ENCODE measurements at regions not wholly inside any gene's neighbourhood (a gene's known extent, or its start where the extent isn't known, plus 50 kb on each side); places are given as distances from the start of the nearest gene placed in this dataset.

GRCh38 chr3:3745693-3746092 lies 53.5 kb upstream of the LRRN1 start:
- H3K4me1 Mint-ChIP-seq (ENCODE audit: low read depth) = no peaks in the 10 kb centered on the region
- POLR2A ChIA-PET = no interaction called here
- DNase-seq = no peak
- intact Hi-C loops (cut with micrococcal nuclease) = no loop called here
- no peak for ATAC-seq
- H3K4me3 Mint-ChIP-seq = no peak overlapping the region
- H3K36me3 Mint-ChIP-seq (ENCODE audit: low read depth) = no peaks in the 10 kb centered on the region
- no peak for TF ChIP-seq CTCF (IDR thresholded peaks at IDR 0.05)
- no peaks in the 10 kb centered on the region for H3K27me3 Mint-ChIP-seq
- no peak overlapping the region for H3K27ac Mint-ChIP-seq
- no peaks in the 10 kb centered on the region for H3K9me3 Mint-ChIP-seq
- CTCF ChIA-PET = no interaction called here

- POLR2A ChIA-PET = no interaction called here
- CTCF ChIA-PET = no interaction called here
- DNase-seq (no peak), ATAC-seq (no peak)
- intact Hi-C loops (cut with micrococcal nuclease) = no loop called here
- Mint-ChIP-seq H3K27me3 (no peaks in the 10 kb centered on the region), H3K9me3 (no peaks in the 10 kb centered on the region), H3K4me3 (no peak overlapping the region), H3K4me1 (ENCODE audit: low read depth) (no peaks in the 10 kb centered on the region), H3K36me3 (ENCODE audit: low read depth) (no peaks in the 10 kb centered on the region), H3K27ac (no peak overlapping the region)
- no peak for TF ChIP-seq CTCF (IDR thresholded peaks at IDR 0.05)
Measured at GRCh38 chr3:3744826-3745225, 54.4 kb upstream of the LRRN1 start.

- H3K27ac Mint-ChIP-seq = no peak overlapping the region
- DNase-seq (no peak), ATAC-seq (no peak)
- intact Hi-C loops (cut with micrococcal nuclease) = no loop called here
- ChIA-PET POLR2A (no interaction called here), CTCF (interaction anchor here (0.8 to 0.9 kb wide), 2 partner anchors 36 to 254 kb away, joined by 3 read pairs; no protein-coding TSS in a partner anchor)
- no peaks in the 10 kb centered on the region for H3K36me3 Mint-ChIP-seq (ENCODE audit: low read depth)
- no peak overlapping the region for H3K4me3 Mint-ChIP-seq
- H3K27me3 Mint-ChIP-seq = no peaks in the 10 kb centered on the region
- H3K4me1 Mint-ChIP-seq (ENCODE audit: low read depth) = no peaks in the 10 kb centered on the region
- TF ChIP-seq CTCF (IDR thresholded peaks at IDR 0.05) = no peak
- no peaks in the 10 kb centered on the region for H3K9me3 Mint-ChIP-seq
Measured at GRCh38 chr3:3743754-3744153, 55.5 kb upstream of the LRRN1 start.

- H3K4me3 Mint-ChIP-seq = no peak overlapping the region
- DNase-seq (no peak), ATAC-seq (no peak)
- TF ChIP-seq CTCF (IDR thresholded peaks at IDR 0.05) = no peak
- no peaks in the 10 kb centered on the region for H3K36me3 Mint-ChIP-seq (ENCODE audit: low read depth)
- POLR2A ChIA-PET = no interaction called here
- no peak overlapping the region for H3K27ac Mint-ChIP-seq
- no peaks in the 10 kb centered on the region for H3K9me3 Mint-ChIP-seq
- no peaks in the 10 kb centered on the region for H3K4me1 Mint-ChIP-seq (ENCODE audit: low read depth)
- intact Hi-C loops (cut with micrococcal nuclease) = no loop called here
- no peaks in the 10 kb centered on the region for H3K27me3 Mint-ChIP-seq
- CTCF ChIA-PET = no interaction called here
Measured at GRCh38 chr3:3740061-3740460, 59.2 kb upstream of the LRRN1 start.

GRCh38 chr3:3739330-3740060 lies 59.7 kb upstream of the LRRN1 start:
- Mint-ChIP-seq H3K36me3 (ENCODE audit: low read depth) (no peaks in the 10 kb centered on the region), H3K9me3 (no peaks in the 10 kb centered on the region), H3K27me3 (no peaks in the 10 kb centered on the region), H3K27ac (no peak overlapping the region), H3K4me1 (ENCODE audit: low read depth) (no peaks in the 10 kb centered on the region), H3K4me3 (no peak overlapping the region)
- intact Hi-C loops (cut with micrococcal nuclease) = no loop called here
- ATAC-seq (no peak), DNase-seq (no peak)
- CTCF ChIA-PET = no interaction called here
- POLR2A ChIA-PET = no interaction called here
- no peak for TF ChIP-seq CTCF (IDR thresholded peaks at IDR 0.05)

All from activated CD8-positive, alpha-beta T cell treated with anti-CD3 and anti-CD28 coated beads for 36 hours (primary cell).